HFFc6 (cell line): ENCODE measurements at regions not wholly inside any gene's neighbourhood (a gene's known extent, or its start where the extent isn't known, plus 50 kb on each side); places are given as distances from the start of the nearest gene placed in this dataset.

ENCODE experiments used
- DNase-seq: peaks from one replicate; pipeline ENCODE4 v3.0.0-alpha.2; 2018
- H3K27ac Mint-ChIP-seq: 2 replicates; pipeline ENCODE4 v1.8.0; 2020; ENCODE audit warnings: mild to moderate bottlenecking, mixed read lengths
- H3K27me3 Mint-ChIP-seq: 2 replicates; pipeline ENCODE4 v1.8.0; 2021; ENCODE audit warnings: mild to moderate bottlenecking, moderate library complexity, mixed read lengths; ENCODE audit not compliant: insufficient read depth
- H3K36me3 Mint-ChIP-seq: 2 replicates; pipeline ENCODE4 v1.8.0; 2021; ENCODE audit warnings: low read depth, mixed read lengths
- H3K4me1 Mint-ChIP-seq: 2 replicates; pipeline ENCODE4 v1.8.0; 2020; ENCODE audit warnings: low read depth, mixed read lengths
- H3K4me3 Mint-ChIP-seq: 2 replicates; pipeline ENCODE4 v1.8.0; 2020; ENCODE audit warnings: mild to moderate bottlenecking, moderate library complexity, mixed read lengths
- H3K9me3 Mint-ChIP-seq: 2 replicates; pipeline ENCODE4 v1.8.0; 2020; ENCODE audit warnings: mild to moderate bottlenecking, mixed read lengths
- CTCF ChIP-seq: fragments of 200-600 bp; sonication (generic); IDR thresholded peaks from 2 replicates; pipeline ENCODE4 v1.5.0; 2021; ENCODE audit warnings: antibody characterized with exemption, mild to moderate bottlenecking

DNA sequence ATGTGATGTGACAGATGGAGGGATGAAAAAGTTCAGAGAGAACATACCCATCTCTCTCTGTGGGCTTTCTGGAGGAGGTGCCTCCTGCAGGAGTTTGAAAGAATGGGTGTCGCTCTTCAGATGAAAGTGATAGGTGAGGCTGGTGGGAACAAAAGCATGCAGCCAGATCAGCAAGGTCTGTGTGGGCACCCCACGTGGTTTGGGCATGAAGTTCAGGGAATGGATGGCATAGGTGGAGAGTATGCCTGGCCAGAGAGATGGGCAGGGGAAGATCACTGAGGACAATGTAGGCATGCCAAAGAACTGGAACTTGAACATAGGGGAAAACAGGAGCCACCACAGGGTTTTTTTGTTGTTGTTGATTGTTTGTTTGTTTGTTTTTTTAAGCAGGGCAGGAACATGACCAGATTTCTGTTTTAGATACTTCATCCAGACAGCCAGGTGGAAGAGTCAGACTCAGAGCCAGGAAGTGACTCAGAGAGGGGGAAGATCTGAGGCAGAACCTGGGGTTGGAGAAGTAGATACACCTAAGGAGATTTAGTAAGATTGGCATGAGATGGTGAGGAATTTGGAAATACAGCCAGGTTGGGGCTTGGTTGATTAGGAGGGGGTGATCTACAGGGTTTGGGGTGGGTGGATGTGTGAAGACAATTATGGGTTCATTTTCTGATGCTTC, 64.8 kb upstream of the CLSTN2 start:
- Mint-ChIP-seq H3K27ac (no peak overlapping the region), H3K27me3 (peaks cover 1% of the 10 kb centered on the region; the same call in 1 of the 2 replicates), H3K36me3 (peaks cover 10% of the 10 kb centered on the region), H3K4me3 (no peak overlapping the region), H3K4me1 (no peaks in the 10 kb centered on the region), H3K9me3 (peaks cover 75% of the 10 kb centered on the region)
- no peak for DNase-seq
- TF ChIP-seq CTCF = no peak

DNA sequence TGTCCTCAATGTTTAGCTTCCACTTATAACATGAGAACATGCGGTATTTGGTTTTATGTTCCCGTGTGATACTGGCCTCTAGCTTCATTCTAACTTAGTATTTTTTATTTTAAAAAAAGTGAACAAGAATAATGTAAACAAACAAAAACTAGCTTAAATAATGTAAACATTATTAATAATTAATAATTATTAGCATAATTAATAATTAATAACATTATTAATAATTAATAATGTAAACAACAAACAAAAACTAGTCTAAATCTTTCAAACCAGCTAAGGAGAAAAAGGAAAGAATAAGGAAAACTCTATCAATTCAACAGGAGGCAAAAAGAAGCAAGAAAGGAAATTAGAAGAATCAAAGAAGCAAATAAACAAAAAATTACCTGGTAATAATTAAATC, 66.2 kb upstream of the CLSTN2 start:
- H3K27ac Mint-ChIP-seq = no peak overlapping the region
- H3K4me3 Mint-ChIP-seq = no peak overlapping the region
- TF ChIP-seq CTCF = no peak
- H3K4me1 Mint-ChIP-seq = no peaks in the 10 kb centered on the region
- DNase-seq = no peak
- peaks cover 76% of the 10 kb centered on the region for H3K9me3 Mint-ChIP-seq
- peaks cover 1% of the 10 kb centered on the region; the same call in 1 of the 2 replicates for H3K27me3 Mint-ChIP-seq
- peaks cover 10% of the 10 kb centered on the region for H3K36me3 Mint-ChIP-seq

DNA sequence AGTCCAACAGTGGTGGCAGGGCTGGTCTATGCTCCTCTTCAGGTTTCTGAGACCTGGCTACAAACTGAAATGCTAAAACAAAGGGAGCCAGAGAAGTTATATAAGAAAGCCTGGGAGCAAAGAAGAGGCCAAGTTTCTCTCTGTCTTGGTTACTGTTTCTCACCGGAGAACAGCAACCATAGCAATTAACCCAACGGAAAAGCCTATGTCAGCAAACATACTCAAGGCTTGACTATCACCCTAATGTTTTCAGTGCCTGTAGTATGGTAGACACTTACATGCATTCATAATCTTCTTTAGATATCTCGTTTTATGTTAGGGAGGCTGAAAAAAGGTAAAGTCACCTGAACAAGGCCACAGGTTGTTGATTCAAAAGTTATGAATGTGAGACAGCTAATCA, 86.3 kb upstream of the CLSTN2 start:
- peaks cover 79% of the 10 kb centered on the region for H3K9me3 Mint-ChIP-seq
- H3K27me3 Mint-ChIP-seq = no peaks in the 10 kb centered on the region
- H3K36me3 Mint-ChIP-seq = no peaks in the 10 kb centered on the region
- H3K27ac Mint-ChIP-seq = no peak overlapping the region
- no peaks in the 10 kb centered on the region for H3K4me1 Mint-ChIP-seq
- no peak for TF ChIP-seq CTCF
- no peak overlapping the region for H3K4me3 Mint-ChIP-seq
- no peak for DNase-seq

DNA sequence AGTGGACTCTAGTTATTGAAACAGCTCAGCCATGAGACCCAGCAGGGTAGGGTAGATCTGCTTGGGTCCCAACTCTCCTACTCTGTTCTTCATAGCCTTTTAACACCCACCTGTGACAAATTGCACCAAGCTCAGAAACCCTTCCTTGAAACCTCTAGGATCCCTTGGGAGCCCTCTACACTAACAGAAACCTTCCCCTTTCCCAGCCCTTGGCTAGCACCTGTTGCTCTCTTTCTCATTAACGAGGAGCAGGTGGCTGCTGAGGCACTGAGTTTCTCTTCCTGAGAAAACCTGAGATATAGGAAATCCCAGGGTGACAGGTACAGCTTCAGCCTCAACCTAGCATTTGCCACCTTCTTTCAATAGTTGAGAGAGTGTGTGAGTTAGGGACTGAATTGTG, 88.3 kb upstream of the CLSTN2 start:
- H3K36me3 Mint-ChIP-seq = no peaks in the 10 kb centered on the region
- no peak overlapping the region for H3K4me3 Mint-ChIP-seq
- H3K27me3 Mint-ChIP-seq = no peaks in the 10 kb centered on the region
- H3K27ac Mint-ChIP-seq = no peak overlapping the region
- no peaks in the 10 kb centered on the region for H3K4me1 Mint-ChIP-seq
- DNase-seq = no peak
- no peak for TF ChIP-seq CTCF
- H3K9me3 Mint-ChIP-seq = peaks cover 65% of the 10 kb centered on the region

- no peak overlapping the region for H3K27ac Mint-ChIP-seq
- H3K4me3 Mint-ChIP-seq = no peak overlapping the region
- DNase-seq = no peak
- no peaks in the 10 kb centered on the region for H3K27me3 Mint-ChIP-seq
- TF ChIP-seq CTCF = no peak
- H3K9me3 Mint-ChIP-seq = peaks cover 57% of the 10 kb centered on the region
- H3K36me3 Mint-ChIP-seq = peaks cover 4% of the 10 kb centered on the region; the same call in 1 of the 2 replicates
- no peaks in the 10 kb centered on the region for H3K4me1 Mint-ChIP-seq
These were observed 95.3 kb upstream of the CLSTN2 start for GRCh38 chr3:139839659-139840058.
